ENCODE measurements at regions not wholly inside any gene's neighbourhood (a gene's known extent, or its start where the extent isn't known, plus 50 kb on each side); places are given as distances from the start of the nearest gene placed in this dataset.

GRCh38 chr11:69208190-69209037 lies 52.7 kb downstream of the SMIM38 start:
- TF ChIP-seq ZFX (IDR thresholded peaks at IDR 0.05) (no peak), CTCF (conservative IDR thresholded peaks at IDR 0.05) (no peak)

Measured in C4-2B (cell line).